ENCODE measurements at regions not wholly inside any gene's neighbourhood (a gene's known extent, or its start where the extent isn't known, plus 50 kb on each side); places are given as distances from the start of the nearest gene placed in this dataset.

GRCh38 chr6:95175927-95176675, 401.2 kb upstream of the MANEA start (continued):
- TF ChIP-seq CUX1 (IDR thresholded peaks at IDR 0.05; ENCODE audit: insufficient replicate concordance, low read depth, low read length) (no peak), ZBTB4 (CRISPR knock-in tag; IDR thresholded peaks at IDR 0.05) (no peak), CHD1 (IDR thresholded peaks at IDR 0.05; ENCODE audit: low read depth, low read length) (no peak), IRF4 (IDR thresholded peaks at IDR 0.05; ENCODE audit: low read depth, low read length) (no peak), ELK1 (IDR thresholded peaks at IDR 0.05; ENCODE audit: low read depth, low read length) (no peak), CHD2 (IDR thresholded peaks at IDR 0.05; ENCODE audit: borderline replicate concordance, low read depth, low read length) (no peak), ZNF274 (IDR thresholded peaks at IDR 0.05; ENCODE audit: insufficient read depth, insufficient read length) (no peak)

Measured in GM12878 (cell line).